Heart right ventricle (tissue), 16 donors: ENCODE measurements at regions not wholly inside any gene's neighbourhood (a gene's known extent, or its start where the extent isn't known, plus 50 kb on each side); places are given as distances from the start of the nearest gene placed in this dataset.

Source experiments
- ATAC-seq, 8 donors: fragments of 200-7000 bp; cut with Tn5 transposase; one replicate each; pipeline ENCODE4 v1.9.1; 2020; ENCODE audit warnings: mild to moderate bottlenecking in 8 of 8, moderate library complexity in 8 of 8, moderate number of reproducible peaks in 1 of 8
- DNase-seq, 2 donors: peaks; one replicate each; pipeline ENCODE4 v3.0.0-alpha.2; 2020
- H3K27ac ChIP-seq, 10 donors: fragments of 200-600 bp; sonication (generic) in 2 of 10; one replicate each; pipeline versions ENCODE4 v1.5.0 to v1.8.0; 2020 to 2022; ENCODE audit warnings: mild to moderate bottlenecking in 3 of 10
- H3K27me3 ChIP-seq, 7 donors: fragments of 200-600 bp; one replicate each; pipeline ENCODE4 v1.8.0; 2021 to 2022; ENCODE audit warnings: mild to moderate bottlenecking in 2 of 7
- H3K36me3 ChIP-seq, 9 donors: fragments of 200-600 bp; sonication (generic) in 1 of 9; one replicate each; pipeline versions ENCODE4 v1.5.0 to v1.8.0; 2020 to 2022; ENCODE audit warnings: mild to moderate bottlenecking in 2 of 9
- H3K4me1 ChIP-seq, 9 donors: fragments of 200-600 bp; sonication (generic) in 1 of 9; one replicate each; pipeline versions ENCODE4 v1.5.0 to v1.8.0; 2020 to 2022; ENCODE audit warnings: mild to moderate bottlenecking in 4 of 9
- H3K4me3 ChIP-seq, 10 donors: fragments of 200-600 bp; sonication (generic) in 2 of 10; one replicate each; pipeline versions ENCODE4 v1.5.0 to v1.8.0; 2020 to 2022; ENCODE audit warnings: mild to moderate bottlenecking in 7 of 10, moderate library complexity in 2 of 10
- H3K9me3 ChIP-seq, 11 donors: fragments of 200-600 bp in 10 of 11; sonication (generic) in 2 of 11; one replicate each; pipeline versions ENCODE4 v1.5.0 to v1.8.0; 2013 to 2022; ENCODE audit warnings: mild to moderate bottlenecking in 2 of 11, control low read depth in 1 of 11, moderate library complexity in 1 of 11
- WGBS, 2 donors: extraction: QIAGEN DNeasy Blood & Tissue Kit; methylation state at CpG; one replicate each; pipeline ENCODE4 v1.1.7; 2013; ENCODE audit warnings: inconsistent platforms in 1 of 2; 5-methylcytosine and 5-hydroxymethylcytosine counted together
- intact Hi-C, 10 donors: fragments of 100-400 bp; cut with DNase I; formaldehyde crosslinking; loops; one replicate each; pipeline versions ENCODE4 v1.11.1 to v1.14.2; 2022
- TF ChIP-seq, protein P1 (sequence below), 9 donors: fragments of 200-600 bp; sonication (generic) in 2 of 9; IDR thresholded peaks; one replicate each; pipeline versions ENCODE4 v1.5.0 to v1.8.0; 2021 to 2022; ENCODE audit warnings: antibody characterized with exemption in 9 of 9, mild to moderate bottlenecking in 5 of 9, moderate library complexity in 1 of 9
- donor health status: Arrhythmogenic right ventricular cardiomyopathy.
- donor health status: ischemic (EF 13 %, LVEDD 7.1; RV severe dilation, severe dysfunction).
- donor health status: healthy with polysubstance abuse.
- donor health status: DM: no; HTN: yes; CAD: no.
- donor health status: DM: no; HTN: no; CAD: no.
- donor health status: ischemic (EF 25% LVEDD 6.9; RV normal size, moderate dysfunction).
- donor health status: ischemic (EF 25% LVEDD 5.7; RV mildly dilated, moderate dysfunction).
- donor health status: healthy.
- donor health status: DM: yes; HTN: yes; CAD: no.
- donor health status: Ischemic cardiomyopathy.
- donor health status: ischemic (EF 35%, LVEDD 5.7; RV mildly dilated, moderate dysfunction).
- donor health status: nonischemic (EF 11% LVEDD 7.7; RV severe dilation, severe dysfunction).
- donor health status: DM: yes; HTN: yes; CAD: no.
- donor health status: PGD.
- donor health status: ischemic (EF 29% LVEDD 5.4; RV normal size, mild dysfunction).
- donor health status: nonischemic (EF 23%, LVEDD 6.1; RV moderate dilation, normal function).

DNA sequence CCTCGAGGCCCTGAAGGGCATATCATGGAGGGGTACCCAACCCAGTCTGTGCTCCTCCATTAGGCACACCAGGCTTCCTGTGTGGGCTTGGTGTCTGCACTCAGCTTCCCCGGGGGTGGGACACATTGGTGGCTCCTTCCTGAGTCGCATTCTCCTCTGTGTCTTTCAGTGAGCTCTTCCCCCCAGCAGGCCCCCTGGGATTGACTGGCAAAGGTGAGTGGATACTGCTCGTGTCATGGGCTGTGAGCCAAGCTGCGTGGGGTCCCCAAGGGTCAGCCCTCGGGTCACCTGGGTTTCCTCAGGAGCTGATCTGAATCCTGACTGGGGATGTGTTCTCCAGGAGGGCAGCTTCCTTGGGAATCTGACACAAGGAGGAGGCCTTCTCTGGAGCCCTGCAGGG, 231.0 kb downstream of the SNRPN start:
- Histone ChIP-seq H3K27ac (no peak overlapping the region), H3K9me3 (peaks cover 0 to 95% (median 0%) of the 10 kb centered on the region in 11 donors), H3K36me3 (no peaks in the 10 kb centered on the region), H3K4me3 (no peak overlapping the region), H3K4me1 (no peaks in the 10 kb centered on the region), H3K27me3 (no peaks in the 10 kb centered on the region)
- TF ChIP-seq, protein P1, sequence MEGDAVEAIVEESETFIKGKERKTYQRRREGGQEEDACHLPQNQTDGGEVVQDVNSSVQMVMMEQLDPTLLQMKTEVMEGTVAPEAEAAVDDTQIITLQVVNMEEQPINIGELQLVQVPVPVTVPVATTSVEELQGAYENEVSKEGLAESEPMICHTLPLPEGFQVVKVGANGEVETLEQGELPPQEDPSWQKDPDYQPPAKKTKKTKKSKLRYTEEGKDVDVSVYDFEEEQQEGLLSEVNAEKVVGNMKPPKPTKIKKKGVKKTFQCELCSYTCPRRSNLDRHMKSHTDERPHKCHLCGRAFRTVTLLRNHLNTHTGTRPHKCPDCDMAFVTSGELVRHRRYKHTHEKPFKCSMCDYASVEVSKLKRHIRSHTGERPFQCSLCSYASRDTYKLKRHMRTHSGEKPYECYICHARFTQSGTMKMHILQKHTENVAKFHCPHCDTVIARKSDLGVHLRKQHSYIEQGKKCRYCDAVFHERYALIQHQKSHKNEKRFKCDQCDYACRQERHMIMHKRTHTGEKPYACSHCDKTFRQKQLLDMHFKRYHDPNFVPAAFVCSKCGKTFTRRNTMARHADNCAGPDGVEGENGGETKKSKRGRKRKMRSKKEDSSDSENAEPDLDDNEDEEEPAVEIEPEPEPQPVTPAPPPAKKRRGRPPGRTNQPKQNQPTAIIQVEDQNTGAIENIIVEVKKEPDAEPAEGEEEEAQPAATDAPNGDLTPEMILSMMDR (IDR thresholded peaks at IDR 0.05): no peak
- intact Hi-C loops: no loop called here
- DNase-seq (no peak), ATAC-seq (no peak)
- 75 to 91% methylated on average over 6 of the region's 6 CpGs for WGBS, 2 donors

DNA sequence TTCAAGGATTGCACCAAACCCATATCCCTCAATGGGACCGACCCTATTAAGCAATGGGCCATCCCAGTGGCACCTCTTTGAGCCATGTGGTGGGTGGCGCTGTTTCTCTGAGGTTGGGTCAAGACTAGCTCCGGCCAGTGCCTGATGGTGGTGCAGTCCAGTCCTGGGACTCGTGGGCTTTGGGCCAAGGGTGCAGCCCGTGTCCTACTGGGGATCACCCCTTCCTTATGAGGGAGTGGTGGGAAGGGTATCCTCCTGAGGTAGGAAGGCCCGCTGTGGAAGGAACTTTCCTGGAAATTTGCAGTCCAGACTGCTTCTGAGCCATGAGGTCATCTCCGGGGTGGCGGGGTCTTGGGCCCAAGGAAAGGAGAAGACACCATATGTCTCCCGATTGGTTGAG, 231.6 kb downstream of the SNRPN start:
- WGBS, 2 donors: 86 to 87% methylated on average over 9 of the region's 9 CpGs
- H3K27ac ChIP-seq: no peak overlapping the region
- H3K9me3 ChIP-seq: peaks cover 0 to 94% (median 0%) of the 10 kb centered on the region in 11 donors
- DNase-seq (no peak), ATAC-seq (no peak)
- H3K36me3 ChIP-seq: no peaks in the 10 kb centered on the region
- TF ChIP-seq, protein P1 (IDR thresholded peaks at IDR 0.05): no peak
- H3K27me3 ChIP-seq: no peaks in the 10 kb centered on the region
- H3K4me3 ChIP-seq: no peak overlapping the region
- intact Hi-C loops: no loop called here
- H3K4me1 ChIP-seq: no peaks in the 10 kb centered on the region

DNA sequence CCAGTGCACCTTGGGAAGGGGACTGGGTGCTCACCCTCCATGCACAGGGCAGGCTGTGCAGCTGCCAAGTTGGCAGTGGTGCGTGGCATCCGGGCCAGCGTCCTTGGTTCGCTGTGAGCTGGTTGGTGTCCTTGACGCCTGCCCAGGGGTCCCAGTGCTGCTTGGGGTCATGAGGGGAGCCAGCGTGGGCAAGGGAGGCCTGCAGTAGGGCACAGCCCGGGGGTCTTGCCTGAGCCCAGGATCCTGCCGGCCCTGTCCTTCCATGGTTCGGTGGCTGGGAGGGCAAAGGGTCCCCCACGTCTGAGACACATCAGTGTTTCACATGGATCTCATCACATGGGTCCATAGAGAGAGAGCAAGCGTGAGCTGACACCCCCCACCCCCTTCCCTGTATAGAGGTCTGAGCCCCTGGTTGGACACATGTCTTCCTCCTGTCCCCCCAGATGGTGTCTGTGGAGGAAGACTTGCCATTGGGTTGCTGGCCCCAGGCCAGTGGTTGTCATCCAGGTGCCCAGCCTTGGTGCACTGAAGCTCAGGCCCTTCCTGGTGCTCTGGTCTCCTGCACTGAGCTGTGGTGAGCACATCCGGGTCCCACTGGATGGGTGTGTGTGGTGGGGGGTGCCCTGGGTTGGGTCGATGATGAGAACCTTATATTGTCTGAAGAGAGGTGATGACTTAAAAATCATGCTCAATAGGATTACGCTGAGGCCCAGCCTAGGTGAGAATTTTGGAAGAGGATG, 232.3 kb downstream of the SNRPN start:
- 86 to 90% methylated on average over 14 of the region's 14 CpGs for WGBS, 2 donors

DNA sequence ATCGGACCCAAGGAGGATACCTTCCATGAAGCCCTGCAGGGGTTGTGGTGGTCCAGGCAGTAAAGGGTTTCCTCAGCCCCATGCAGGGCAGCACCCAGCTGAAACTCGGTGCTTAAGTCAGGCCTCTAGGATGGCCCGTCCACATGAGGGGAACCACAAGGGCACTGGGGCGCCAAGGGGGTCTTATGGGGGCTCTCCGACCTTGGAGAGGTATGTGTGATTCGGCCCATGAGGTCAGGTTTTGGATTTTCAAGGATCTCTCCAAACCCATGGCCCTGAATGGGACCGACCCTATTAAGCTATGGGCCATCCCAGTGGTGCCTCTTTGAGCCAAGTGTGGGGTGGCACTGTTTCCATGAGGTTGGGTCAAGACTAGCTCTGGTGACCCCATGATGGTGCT, 233.3 kb downstream of the SNRPN start:
- ATAC-seq (no peak), DNase-seq (no peak)
- Histone ChIP-seq H3K27ac (no peak overlapping the region), H3K4me3 (no peak overlapping the region), H3K4me1 (no peaks in the 10 kb centered on the region), H3K36me3 (no peaks in the 10 kb centered on the region), H3K9me3 (peaks cover 0 to 94% (median 0%) of the 10 kb centered on the region in 11 donors), H3K27me3 (no peaks in the 10 kb centered on the region)
- intact Hi-C loops: no loop called here
- TF ChIP-seq, protein P1 (IDR thresholded peaks at IDR 0.05): no peak
- 78 to 79% methylated on average over 7 of the region's 7 CpGs for WGBS, 2 donors

More for the DNA sequence above, 232.3 kb downstream of the SNRPN start:
- no peak for ATAC-seq
- Histone ChIP-seq H3K27ac (no peak overlapping the region), H3K36me3 (no peaks in the 10 kb centered on the region), H3K4me3 (no peak overlapping the region), H3K27me3 (no peaks in the 10 kb centered on the region), H3K9me3 (peaks cover 0 to 94% (median 0%) of the 10 kb centered on the region in 11 donors), H3K4me1 (no peaks in the 10 kb centered on the region)
- intact Hi-C loops: no loop called here
- TF ChIP-seq, protein P1 (IDR thresholded peaks at IDR 0.05): no peak
- no peak for DNase-seq
